OCI-LY3 (cell line): ENCODE measurements at regions not wholly inside any gene's neighbourhood (a gene's known extent, or its start where the extent isn't known, plus 50 kb on each side); places are given as distances from the start of the nearest gene placed in this dataset.

Experiments
- H2AFZ ChIP-seq: fragments of 200-600, 300-600 bp; shearing (Covaris generic); 2 replicates; pipeline ENCODE4 v1.6.0; 2014; ENCODE audit warnings: antibody characterized with exemption, low read depth, low read length
- H3K27ac ChIP-seq: fragments of 200-600, 300-600 bp; sonication (generic); 2 replicates; pipeline ENCODE4 v1.5.1; 2014; ENCODE audit warnings: mild to moderate bottlenecking, low read length, moderate library complexity, mixed read lengths
- H3K27me3 ChIP-seq: fragments of 200-600, 300-600 bp; sonication (generic); 2 replicates; pipeline ENCODE4 v1.6.1; 2014; ENCODE audit warnings: low read depth, low read length, mixed read lengths
- H3K36me3 ChIP-seq: fragments of 200-600, 300-600 bp; sonication (generic); replicated peaks from 2 replicates; pipeline ENCODE3; 2014; ENCODE audit warnings: low read depth, low read length, mixed read lengths
- H3K4me1 ChIP-seq: fragments of 300-600, 200-600 bp; sonication (generic); 2 replicates; pipeline ENCODE4 v1.6.1; 2014; ENCODE audit warnings: low read length, mixed read lengths
- H3K4me2 ChIP-seq: fragments of 200-600, 300-600 bp; sonication (generic); 2 replicates; pipeline ENCODE4 v1.6.1; 2014; ENCODE audit warnings: low read length, mixed read lengths
- H3K4me3 ChIP-seq: fragments of 300-600, 200-600 bp; sonication (generic); 2 replicates; pipeline ENCODE4 v1.5.1; 2014; ENCODE audit warnings: antibody characterized with exemption, mild to moderate bottlenecking, low read length, moderate library complexity
- H3K79me2 ChIP-seq: fragments of 300-600, 200-600 bp; shearing (Covaris generic); 2 replicates; pipeline ENCODE4 v1.6.1; 2014; ENCODE audit warnings: mild to moderate bottlenecking, low read length, mixed read lengths
- H3K9ac ChIP-seq: fragments of 300-600, 200-600 bp; shearing (Covaris generic); 2 replicates; pipeline ENCODE4 v1.6.0; 2014; ENCODE audit warnings: mild to moderate bottlenecking, low read length, moderate library complexity
- H3K9me3 ChIP-seq: fragments of 200-600, 300-600 bp; shearing (Covaris generic); 2 replicates; pipeline ENCODE4 v1.6.1; 2014; ENCODE audit warnings: low read length, mixed read lengths; ENCODE audit not compliant: insufficient read depth
- H4K20me1 ChIP-seq: fragments of 200-600, 300-600 bp; sonication (generic); 2 replicates; pipeline ENCODE4 v1.6.1; 2016; ENCODE audit warnings: low read length, mixed read lengths; ENCODE audit not compliant: insufficient read depth
- EZH2phosphoT487 ChIP-seq: fragments of 200-600 bp; shearing (Covaris generic); IDR thresholded peaks from 2 replicates; pipeline ENCODE4 v1.6.1; 2018; ENCODE audit warnings: antibody characterized with exemption, mixed run types, low read depth
- TF ChIP-seq, protein P1 (sequence below): fragments of 200-600, 300-600 bp; sonication (generic); IDR thresholded peaks from 2 replicates; pipeline ENCODE4 v1.5.1; 2014; ENCODE audit warnings: antibody characterized with exemption, low read length, low read depth

DNA sequence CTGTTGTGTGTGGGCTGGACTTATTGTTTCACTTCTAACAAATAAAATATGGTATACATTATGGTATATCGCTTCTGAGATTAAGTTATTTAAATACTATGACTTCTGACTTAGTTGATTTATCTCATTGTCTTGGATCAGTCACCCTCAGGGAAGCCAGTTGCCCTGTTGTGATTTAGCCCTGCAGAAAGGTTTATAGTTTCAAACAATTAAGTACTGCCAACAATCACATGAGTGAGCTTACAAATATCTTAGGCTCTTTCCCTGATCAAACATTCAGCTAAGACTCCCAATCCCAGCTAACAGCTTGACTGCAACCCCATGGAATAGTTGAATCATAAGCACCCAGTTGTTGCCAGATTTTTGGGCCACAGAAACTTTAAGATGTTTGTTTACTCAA, 85.4 kb downstream of the MAGEC1 start:
- Histone ChIP-seq H3K36me3 (no peaks in the 10 kb centered on the region), H3K79me2 (no peaks in the 10 kb centered on the region), H4K20me1 (no peaks in the 10 kb centered on the region), H3K27ac (no peak overlapping the region), H3K9ac (no peak overlapping the region), H3K27me3 (no peaks in the 10 kb centered on the region), H3K9me3 (no peaks in the 10 kb centered on the region), H3K4me1 (no peaks in the 10 kb centered on the region), H3K4me3 (no peak overlapping the region), H2AFZ (no peak overlapping the region), H3K4me2 (no peak overlapping the region)
- TF ChIP-seq, protein P1, sequence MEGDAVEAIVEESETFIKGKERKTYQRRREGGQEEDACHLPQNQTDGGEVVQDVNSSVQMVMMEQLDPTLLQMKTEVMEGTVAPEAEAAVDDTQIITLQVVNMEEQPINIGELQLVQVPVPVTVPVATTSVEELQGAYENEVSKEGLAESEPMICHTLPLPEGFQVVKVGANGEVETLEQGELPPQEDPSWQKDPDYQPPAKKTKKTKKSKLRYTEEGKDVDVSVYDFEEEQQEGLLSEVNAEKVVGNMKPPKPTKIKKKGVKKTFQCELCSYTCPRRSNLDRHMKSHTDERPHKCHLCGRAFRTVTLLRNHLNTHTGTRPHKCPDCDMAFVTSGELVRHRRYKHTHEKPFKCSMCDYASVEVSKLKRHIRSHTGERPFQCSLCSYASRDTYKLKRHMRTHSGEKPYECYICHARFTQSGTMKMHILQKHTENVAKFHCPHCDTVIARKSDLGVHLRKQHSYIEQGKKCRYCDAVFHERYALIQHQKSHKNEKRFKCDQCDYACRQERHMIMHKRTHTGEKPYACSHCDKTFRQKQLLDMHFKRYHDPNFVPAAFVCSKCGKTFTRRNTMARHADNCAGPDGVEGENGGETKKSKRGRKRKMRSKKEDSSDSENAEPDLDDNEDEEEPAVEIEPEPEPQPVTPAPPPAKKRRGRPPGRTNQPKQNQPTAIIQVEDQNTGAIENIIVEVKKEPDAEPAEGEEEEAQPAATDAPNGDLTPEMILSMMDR, result no peak
- no peak for TF ChIP-seq EZH2phosphoT487

DNA sequence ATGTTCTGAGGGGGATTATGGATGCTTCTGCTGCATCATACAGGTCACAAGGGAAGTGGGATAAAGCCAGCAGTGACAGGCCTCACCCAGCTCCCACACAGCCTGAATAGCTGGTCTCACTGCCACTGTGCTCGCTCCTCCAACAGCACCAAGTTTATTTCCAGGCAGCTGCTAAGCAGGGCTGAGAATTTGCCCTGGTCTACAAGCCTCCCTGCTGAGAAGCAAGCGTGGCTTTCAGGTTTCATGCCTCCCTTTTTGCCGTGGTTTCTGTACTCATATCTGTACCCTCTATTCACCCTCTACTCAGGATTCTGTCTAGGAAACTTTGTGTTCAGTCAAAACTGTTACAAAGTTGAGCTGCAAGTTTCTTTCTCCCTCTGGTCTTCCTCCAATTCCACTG, 78.6 kb downstream of the MAGEC1 start:
- Histone ChIP-seq H2AFZ (no peak overlapping the region), H3K27me3 (no peaks in the 10 kb centered on the region), H3K4me3 (no peak overlapping the region), H3K27ac (no peak overlapping the region), H3K9me3 (no peaks in the 10 kb centered on the region), H3K4me2 (no peak overlapping the region), H3K9ac (no peak overlapping the region), H4K20me1 (no peaks in the 10 kb centered on the region), H3K4me1 (no peaks in the 10 kb centered on the region), H3K79me2 (no peaks in the 10 kb centered on the region), H3K36me3 (no peaks in the 10 kb centered on the region)
- TF ChIP-seq EZH2phosphoT487, result no peak
- TF ChIP-seq, protein P1, result no peak

DNA sequence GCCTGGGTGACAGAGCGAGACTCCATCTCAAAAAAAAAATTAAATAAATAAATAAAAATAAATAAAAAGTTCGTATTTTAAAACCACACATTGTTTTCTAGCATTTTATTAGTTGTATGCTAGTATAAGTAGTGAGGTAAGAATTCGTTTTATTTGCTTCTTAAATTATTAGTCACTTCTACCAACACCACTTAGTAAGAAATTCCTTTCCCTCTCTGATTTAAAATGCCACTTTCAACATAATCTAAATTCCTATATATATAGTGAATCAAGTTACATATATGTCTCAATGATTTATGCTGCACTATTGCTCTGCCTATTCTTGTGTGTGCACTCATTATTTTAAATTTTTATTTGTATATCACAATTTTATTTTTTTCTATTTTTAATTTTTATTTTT, 72.1 kb downstream of the MAGEC1 start:
- no peak overlapping the region for H3K4me2 ChIP-seq
- H3K27ac ChIP-seq, result no peak overlapping the region
- H3K9ac ChIP-seq, result no peak overlapping the region
- no peak overlapping the region for H2AFZ ChIP-seq
- no peaks in the 10 kb centered on the region for H4K20me1 ChIP-seq
- no peaks in the 10 kb centered on the region for H3K79me2 ChIP-seq
- no peak overlapping the region for H3K4me3 ChIP-seq
- H3K36me3 ChIP-seq, result no peaks in the 10 kb centered on the region
- H3K4me1 ChIP-seq, result no peaks in the 10 kb centered on the region
- TF ChIP-seq, protein P1, result no peak
- no peak for TF ChIP-seq EZH2phosphoT487
- no peaks in the 10 kb centered on the region for H3K9me3 ChIP-seq
- H3K27me3 ChIP-seq, result no peaks in the 10 kb centered on the region

DNA sequence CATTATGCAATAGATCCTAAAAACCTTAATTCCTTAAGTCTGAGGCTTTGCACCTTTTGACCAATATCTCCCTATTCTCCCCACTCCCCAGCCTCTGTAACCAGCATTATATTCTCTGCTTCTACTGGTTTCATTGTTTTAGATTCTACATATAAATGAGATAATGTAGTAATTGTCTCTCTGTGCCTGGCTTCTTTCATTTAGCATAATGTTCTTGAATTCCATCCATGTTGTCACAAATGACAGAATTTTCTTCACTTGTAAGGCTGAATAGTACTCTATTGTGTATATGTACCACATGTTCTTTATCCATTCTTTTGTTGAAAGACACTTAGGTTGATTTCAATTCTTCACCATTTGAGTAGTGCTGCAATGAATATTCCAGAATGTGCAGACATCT, 66.0 kb downstream of the MAGEC1 start:
- no peak overlapping the region for H3K4me2 ChIP-seq
- no peaks in the 10 kb centered on the region for H3K9me3 ChIP-seq
- no peaks in the 10 kb centered on the region for H3K36me3 ChIP-seq
- H3K9ac ChIP-seq, result no peak overlapping the region
- no peaks in the 10 kb centered on the region for H4K20me1 ChIP-seq
- no peaks in the 10 kb centered on the region for H3K79me2 ChIP-seq
- no peak overlapping the region for H3K4me3 ChIP-seq
- no peaks in the 10 kb centered on the region for H3K4me1 ChIP-seq
- H2AFZ ChIP-seq, result no peak overlapping the region
- no peak overlapping the region for H3K27ac ChIP-seq
- H3K27me3 ChIP-seq, result no peaks in the 10 kb centered on the region
- TF ChIP-seq EZH2phosphoT487, result no peak
- TF ChIP-seq, protein P1, result no peak
